GM21526 (cell line): ENCODE measurements at regions not wholly inside any gene's neighbourhood (a gene's known extent, or its start where the extent isn't known, plus 50 kb on each side); places are given as distances from the start of the nearest gene placed in this dataset.
"Not testable (repeated sequence)": the region's sequence is repeated elsewhere in the genome, so short reads cannot be mapped to it uniquely, and the experiment has no call there.

Experiments
- ATAC-seq: cut with Tn5 transposase; IDR thresholded peaks from one replicate; pipeline ENCODE4 v1.9.1; 2021; ENCODE audit warnings: moderate library complexity; ENCODE audit not compliant: unreplicated experiment, low FRiP score

DNA sequence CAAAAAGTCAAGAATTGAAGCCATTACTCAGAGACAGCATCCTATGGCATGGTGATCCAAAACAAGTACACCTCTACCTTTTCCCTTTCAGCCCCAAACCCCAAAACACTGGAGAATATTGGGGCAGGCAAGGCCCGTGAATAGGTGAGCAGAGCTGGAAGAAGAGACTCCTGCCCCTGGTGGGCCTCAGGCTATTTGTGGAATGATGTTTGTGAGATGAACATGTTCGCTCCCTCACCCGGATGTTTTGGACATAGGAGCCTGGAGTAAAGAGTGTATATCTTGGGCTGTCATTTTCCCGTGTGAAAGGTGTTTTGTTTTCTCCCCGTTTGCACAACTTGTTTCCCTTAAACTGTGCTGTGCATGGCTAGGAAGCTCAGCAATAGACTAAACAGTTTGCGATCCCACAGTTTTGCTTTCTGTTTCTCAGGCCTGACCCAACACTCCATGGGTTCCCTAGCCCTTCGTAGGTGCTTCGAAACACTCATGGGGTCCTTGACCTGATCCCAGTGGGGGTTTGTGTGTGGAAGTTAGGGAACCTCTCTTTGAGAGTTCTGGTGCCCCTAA, 136.5 kb upstream of the TNP1 start:
- no peak for ATAC-seq

GRCh38 chr2:216994353-216994854, 134.5 kb upstream of the TNP1 start:
- no peak for ATAC-seq

DNA sequence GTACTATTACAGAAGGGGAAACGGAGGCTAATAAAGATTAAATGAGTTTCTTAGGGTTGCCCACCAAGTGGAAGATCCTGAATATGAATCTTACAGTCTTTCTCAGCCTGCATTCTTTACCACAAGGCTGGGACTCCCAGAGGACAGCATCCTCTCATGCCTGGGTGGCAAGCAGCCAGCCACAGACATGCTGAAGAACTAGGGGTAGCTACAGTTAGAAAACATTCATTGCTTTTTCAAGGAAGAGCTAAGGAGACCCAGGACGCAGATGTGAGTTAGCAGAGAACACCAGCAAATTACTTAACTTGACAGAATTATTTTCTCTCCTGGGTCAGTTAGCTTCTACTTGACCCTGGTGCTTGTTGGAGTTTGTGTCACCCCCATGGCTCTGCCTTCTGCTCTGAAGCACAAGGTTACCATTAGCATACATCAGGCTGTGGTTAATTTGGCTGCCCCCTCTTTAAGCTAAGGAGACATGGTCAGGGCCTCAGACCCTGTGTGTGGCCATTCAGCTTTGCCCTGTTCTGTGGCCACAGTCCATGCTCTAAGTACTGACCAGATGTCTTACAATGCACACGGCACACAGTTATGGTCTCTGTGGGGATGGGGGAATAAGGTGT, 132.3 kb upstream of the TNP1 start:
- ATAC-seq = no peak

DNA sequence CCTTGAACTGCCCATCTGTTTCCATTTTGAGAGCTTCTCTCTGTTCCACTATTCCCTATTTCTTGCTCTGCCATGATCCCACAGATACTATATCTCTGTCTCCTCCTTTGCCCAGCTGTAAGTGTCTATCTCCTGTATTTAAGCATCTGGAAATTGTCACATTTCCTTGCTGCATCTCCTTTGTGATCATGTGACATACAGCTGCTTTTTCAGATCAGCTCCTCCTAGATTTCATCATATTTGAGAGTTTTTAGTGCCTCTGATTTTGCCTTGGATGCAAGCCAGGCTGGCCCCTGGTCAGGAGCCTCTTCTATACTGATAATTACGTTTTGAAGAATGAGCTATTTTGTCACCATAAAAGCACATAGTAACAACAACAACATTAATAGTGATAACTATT, 131.7 kb upstream of the TNP1 start:
- ATAC-seq = no peak

GRCh38 chr2:216989340-216990129, 129.7 kb upstream of the TNP1 start:
- no peak for ATAC-seq

DNA sequence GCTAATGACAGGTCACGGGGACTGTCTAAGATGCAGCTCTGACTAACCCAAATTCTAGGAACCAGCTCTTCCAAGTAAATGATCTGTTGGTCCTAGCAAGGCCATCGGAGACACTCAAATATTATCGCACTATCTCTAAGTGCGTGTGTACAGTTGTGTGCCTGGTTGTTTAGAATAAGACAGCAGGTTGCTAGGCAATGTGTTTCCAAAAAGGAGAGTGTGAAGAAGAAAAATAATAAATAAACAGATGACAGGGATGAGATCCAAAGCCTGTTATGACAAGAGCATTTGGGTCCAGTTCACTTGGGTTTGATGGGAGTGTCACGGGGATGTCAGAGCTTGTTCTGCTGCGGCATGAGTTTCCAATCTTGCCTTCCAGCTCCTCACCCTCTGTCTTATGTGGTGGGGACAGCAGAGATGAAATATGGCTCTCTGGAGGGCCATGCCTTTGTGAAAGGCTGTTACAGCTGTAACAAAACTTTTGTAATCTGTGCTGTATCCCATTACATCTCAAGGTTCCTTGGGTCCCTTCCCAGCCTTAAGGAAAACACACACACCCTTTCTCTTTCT, 127.5 kb upstream of the TNP1 start:
- ATAC-seq = no peak

DNA sequence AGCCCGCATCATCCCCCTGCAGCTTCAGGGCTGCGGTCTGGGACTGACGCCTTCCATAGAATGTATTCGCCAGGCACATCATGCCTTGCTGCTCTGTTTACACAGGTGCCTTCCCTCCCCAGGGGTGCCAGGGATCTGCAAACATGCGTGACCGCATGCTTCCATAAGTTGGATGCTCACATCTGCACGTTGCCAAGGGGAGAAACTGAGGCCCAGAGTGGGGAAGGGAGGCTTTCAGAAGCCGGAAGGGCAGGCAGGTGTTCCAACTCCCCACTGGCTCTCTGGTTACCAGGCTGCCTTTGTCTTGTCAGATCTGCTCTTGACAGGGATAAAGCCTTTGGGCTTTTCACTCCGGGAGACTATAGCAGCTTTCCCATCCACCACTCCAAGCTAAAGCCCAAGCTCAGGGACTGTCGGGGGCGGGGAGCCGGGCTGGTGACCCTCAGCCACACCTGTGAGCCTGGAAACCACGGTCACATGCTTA, 125.8 kb upstream of the TNP1 start:
- ATAC-seq = no peak

DNA sequence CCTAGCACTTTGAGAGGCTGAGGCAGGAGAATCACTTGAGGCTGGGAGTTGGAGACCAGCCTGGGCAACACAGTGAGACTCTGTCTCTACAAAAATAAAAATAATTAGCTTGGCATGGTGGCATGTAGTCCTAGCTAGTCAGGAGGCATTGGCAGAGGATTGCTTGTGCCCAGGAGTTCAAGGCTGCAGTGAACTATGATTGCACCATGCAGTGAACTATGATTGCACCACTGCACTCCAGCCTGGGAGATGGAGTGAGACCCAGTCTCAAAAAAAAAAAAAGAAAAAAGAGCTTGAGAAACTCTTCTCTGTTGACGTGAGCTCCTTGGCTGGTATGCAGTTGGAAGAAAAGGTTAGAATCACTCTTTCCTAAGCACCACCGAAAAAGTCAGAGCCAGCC, 125.1 kb upstream of the TNP1 start:
- no peak for ATAC-seq

DNA sequence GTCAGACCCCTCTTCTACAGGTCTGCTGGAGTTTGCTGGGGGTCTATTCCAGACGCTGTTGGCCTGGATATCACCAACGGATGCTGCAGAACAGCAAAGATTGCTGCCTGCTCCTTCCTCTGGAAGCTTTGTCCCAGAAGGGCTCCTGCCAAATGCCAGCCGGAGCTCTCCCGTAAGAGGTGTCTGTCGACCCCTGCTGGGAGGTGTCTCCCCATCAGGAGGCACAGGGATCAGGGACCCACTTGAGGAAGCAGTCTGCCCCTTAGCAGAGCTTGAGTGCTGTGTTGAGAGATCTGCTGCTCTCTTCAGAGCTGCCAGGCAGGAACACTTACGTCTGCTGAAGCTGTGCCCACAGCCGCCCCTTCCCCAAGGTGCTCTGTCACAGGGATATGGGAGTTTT, 122.1 kb upstream of the TNP1 start:
- not testable (repeated sequence) for ATAC-seq

GRCh38 chr2:216980510-216980909, 120.6 kb upstream of the TNP1 start:
- ATAC-seq = not testable (repeated sequence)

- no peak for ATAC-seq
These were observed 114.7 kb upstream of the TNP1 start for GRCh38 chr2:216974321-216975302.

GRCh38 chr2:216971593-216971992, 111.7 kb upstream of the TNP1 start:
- no peak for ATAC-seq

DNA sequence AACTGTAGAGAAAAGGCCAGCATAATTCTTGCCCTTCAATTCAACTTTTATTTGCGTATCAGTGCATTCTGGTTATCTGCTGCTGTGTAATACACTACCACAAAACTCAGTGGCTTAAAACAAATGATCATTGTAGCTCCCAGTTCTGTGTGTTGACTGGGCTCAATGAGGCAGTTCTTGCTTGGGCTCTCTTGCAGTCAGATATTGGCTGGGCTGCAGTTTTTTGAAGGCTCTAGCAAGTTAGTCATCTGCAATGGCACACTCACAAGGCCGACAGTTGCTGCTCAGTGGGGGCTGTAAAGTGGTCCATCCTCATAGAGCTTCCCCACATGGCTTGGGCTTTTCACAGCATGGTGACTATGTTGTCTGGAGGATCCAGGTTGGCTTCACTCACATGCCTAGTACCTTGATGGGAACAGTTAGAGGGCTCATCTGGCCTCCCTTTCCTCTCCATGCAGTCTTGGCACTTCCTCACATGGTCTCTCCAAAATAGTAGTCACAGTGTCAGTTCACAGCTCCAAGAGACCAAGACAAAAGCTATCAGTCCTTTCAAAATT, 110.6 kb upstream of the TNP1 start:
- ATAC-seq = no peak

DNA sequence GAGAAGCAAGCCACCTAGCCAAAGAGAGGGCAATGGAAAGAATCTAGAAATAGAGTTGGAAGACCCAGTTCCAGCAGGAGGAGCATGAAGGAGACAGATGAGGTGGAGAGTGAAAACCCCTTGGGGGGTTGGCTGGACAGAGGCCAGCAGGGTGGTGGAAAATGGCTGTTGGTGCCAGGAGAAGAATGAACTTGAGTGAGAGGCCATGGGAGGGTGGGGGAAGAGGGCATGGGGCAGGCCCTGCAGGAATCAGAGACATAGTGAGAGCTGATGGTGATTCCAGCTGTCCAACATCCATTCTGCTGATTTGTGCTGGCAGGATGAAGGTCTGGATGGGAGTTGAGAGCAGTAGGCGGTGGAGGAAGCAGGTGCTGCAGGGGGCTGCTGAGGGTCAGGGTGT, 108.0 kb upstream of the TNP1 start:
- no peak for ATAC-seq

DNA sequence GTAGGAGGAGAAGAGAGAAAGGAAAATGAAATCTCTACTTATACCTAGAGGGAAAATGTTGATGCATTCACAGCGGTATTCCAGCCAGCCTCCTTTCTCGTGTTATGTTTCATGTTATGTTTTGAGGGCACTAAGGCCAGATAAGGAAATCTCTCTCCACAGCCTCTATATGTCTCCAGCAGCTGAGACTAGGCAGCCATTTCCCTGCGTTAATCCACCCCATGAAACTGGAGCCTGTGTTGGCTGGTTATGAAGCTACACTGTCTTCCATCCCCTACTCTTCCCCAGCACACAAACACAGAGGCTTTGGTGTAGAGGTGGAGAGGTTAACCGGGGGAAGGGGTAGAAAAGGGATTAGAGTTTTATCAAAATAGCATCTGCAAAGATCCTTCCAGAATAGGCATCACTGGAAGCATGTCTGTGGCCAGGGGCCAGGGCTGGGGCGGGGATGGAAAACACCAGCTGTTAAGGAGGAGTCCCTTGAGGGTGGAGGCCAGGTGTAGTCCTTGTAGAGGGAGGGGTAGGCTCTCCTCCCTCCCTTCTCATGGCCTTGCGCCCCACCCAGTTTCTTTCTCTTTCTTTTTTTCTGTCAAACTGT, 100.9 kb upstream of the TNP1 start:
- ATAC-seq = no peak

- ATAC-seq = no peak
These were observed 99.6 kb upstream of the TNP1 start for GRCh38 chr2:216959433-216959832.

DNA sequence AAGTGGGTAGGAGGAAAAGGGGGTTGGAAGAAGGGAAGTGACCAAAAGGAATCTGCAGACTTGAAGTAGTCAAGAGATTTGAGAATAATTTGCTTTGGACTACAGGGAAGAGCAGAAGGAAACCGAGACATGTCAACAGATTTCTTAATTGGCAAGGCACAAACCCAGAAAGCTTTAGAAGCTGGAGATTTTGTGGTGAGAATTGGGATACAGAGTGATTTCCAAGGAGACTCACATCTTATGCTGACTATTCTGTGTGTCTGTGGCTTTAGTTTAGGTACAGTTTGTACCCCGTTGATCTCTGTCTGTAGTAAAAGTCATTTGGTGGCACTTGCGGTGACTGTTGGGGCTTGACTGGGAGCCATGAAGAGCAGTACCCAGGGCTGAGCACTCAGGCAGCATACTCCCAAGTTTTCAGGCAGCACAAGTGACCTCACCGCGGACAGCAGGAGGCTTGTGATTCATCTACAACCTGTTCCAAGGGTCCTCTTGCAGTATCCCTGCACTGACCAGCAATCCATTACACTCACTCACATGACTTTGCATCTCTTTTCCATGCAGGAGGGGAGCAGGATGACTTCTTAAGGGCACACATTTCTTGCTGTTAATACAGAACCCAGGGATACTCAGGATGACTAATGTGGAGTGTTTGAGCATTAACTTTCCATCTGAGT, 97.1 kb upstream of the TNP1 start:
- ATAC-seq = no peak

GRCh38 chr2:216951171-216951570, 91.3 kb upstream of the TNP1 start:
- ATAC-seq = no peak

DNA sequence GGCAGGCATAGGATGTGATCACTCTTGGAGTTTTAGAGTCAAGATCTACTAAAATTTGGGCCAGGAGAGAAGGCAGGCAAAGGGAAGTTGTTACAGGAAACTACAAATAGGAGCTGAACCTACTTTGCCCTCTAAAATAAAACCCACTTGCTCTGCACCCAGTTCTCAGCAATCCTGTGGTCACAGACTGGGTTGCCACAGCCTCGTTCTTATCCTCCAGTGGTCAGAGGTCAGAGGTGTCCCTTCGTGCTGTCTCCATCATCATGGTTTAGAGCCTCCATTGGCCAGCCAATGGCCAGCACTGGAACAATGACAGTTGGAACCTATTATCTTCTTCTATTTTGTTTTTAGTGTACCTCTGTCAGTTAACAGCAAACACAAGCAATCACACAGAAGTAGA, 90.7 kb upstream of the TNP1 start:
- ATAC-seq = no peak
